HG03521 (cell line): ENCODE measurements at regions not wholly inside any gene's neighbourhood (a gene's known extent, or its start where the extent isn't known, plus 50 kb on each side); places are given as distances from the start of the nearest gene placed in this dataset.

Experiments
- ATAC-seq: cut with Tn5 transposase; IDR thresholded peaks from one replicate; pipeline ENCODE4 v1.9.1; 2021; ENCODE audit warnings: mild to moderate bottlenecking, moderate library complexity; ENCODE audit not compliant: unreplicated experiment

- ATAC-seq: no peak
Observed at GRCh38 chr15:39358441-39359041, 222.3 kb upstream of the THBS1 start.

DNA sequence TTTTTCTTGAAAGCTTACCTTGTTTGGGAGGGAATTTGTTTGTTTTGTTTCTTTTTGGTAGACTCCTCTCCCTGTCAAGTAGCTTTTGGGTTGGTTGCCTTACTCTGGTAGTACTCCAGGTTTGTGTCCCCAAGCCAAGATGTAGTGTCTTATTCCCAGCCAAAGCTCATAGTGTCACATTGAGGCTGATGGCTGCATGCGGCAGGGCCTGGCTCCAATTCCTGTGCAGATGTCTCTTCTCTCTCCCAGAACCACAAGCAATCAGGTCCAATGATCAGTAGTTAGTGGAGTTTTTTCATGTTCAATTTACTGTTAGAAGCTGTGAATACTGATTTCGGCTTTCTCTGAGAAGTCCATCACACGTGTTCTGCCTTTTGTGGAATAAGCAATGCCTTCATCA, 221.1 kb upstream of the THBS1 start:
- no peak for ATAC-seq

DNA sequence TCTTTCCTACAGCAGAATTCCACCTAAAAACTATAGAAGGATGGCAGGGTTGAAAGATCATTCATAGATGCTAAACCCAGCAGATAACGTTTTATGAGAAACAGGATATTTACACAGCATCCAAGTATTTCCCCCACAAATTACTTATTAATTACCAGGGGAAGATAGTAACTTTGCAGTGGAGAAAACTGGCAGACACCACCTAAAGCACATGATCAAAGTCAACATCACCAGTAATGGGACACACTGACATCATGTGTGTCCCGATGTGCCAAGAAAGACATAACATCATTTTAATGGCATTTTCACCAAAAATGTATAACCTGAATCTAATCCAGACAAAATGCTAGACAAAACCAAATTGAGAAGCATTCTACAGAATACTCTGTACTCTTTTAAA, 220.4 kb upstream of the THBS1 start:
- no peak for ATAC-seq

DNA sequence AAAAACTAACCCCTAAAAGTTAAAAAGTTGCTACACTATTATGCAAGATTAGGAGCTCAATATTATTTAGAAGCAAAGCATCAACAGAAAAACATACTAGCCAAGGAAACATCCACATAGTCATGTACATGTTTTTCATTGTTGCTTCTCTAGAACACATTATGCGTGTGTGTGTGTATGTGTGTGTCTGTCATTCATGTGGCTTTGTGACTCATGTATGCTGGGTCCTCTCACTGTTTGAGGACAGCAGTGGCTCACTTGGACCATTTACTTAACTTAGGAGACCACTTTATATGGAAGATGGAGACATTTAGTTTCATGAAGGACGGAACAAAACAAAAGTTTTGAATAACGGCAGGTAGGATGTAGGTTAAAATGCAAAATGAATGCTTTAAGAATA, 219.4 kb upstream of the THBS1 start:
- ATAC-seq: no peak

- no peak for ATAC-seq
Observed at GRCh38 chr15:39362821-39363561, 217.9 kb upstream of the THBS1 start.

DNA sequence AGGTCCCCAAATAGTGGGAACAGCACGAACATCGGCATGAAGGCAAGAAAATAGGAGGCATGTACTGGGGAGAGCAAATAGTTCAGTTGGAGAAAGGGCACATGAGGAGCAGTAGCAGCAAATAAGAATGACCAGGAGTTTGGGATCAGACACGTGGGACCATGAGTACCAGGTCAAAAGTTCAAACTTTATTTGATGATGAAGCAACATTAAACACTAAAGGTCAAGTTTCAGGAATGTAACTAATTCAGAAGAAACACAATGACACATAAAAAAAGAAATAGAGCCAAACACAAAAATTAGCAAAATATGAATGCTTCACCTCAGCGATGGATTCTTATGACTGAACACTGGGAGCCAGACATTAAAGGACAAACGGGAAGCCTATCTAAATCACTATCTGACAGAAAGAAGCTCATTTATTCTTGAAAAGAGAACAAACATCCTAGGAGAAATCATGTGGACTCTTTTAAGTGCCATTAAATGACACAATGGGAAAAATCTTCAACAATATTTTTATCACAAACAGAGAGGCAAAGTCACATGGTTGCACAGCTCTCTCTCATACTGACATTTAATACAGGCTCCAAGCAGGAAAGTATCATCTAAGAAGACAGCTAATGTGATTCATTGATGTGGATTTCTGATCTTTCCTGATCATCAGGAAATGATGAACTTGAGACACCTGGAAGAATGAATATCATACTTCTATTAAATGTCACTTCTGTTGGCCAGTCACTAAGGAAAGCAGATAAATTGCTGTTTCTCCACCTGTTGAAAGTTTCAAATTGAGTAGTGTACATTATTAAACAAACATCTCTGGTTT, 216.9 kb upstream of the THBS1 start:
- ATAC-seq: no peak

- ATAC-seq: no peak
Observed at GRCh38 chr15:39364721-39365120, 216.2 kb upstream of the THBS1 start.

DNA sequence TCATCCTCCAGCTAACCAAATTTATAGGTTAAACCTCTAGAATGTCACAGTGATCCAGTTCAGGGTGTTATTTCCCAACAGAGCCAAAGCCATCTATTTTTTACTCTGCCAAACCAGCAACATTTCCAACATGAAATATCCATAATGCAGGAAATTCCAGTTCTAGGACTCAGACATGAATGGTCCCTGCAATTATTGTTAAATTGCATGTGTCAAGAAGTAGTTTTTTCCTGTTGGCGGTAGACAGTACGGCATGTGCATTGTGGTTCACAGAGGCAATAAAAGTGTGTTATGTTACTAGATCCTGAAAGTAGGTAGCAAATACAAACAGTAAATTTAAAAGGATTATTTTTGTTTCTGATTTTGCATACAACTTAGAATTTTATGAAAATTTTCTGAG, 215.7 kb upstream of the THBS1 start:
- no peak for ATAC-seq

DNA sequence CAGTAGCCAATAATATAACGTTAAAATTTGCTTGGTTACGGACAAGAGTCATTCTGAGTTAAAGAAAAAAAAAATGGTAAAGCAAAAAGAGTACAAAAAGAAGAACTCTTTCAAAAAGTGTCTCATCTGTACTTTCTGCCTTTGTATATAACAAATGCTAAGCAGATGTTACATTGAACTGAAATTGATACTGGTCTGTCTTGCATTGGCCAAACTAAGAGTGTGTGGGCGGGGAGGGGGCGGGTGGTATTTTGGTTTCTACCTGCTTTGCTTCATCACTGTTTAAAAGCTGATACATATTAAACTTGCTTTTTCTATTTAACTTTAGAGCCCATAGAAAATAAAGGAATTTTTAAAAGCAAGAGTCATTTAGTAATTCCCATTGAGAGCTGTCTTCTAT, 215.0 kb upstream of the THBS1 start:
- no peak for ATAC-seq

DNA sequence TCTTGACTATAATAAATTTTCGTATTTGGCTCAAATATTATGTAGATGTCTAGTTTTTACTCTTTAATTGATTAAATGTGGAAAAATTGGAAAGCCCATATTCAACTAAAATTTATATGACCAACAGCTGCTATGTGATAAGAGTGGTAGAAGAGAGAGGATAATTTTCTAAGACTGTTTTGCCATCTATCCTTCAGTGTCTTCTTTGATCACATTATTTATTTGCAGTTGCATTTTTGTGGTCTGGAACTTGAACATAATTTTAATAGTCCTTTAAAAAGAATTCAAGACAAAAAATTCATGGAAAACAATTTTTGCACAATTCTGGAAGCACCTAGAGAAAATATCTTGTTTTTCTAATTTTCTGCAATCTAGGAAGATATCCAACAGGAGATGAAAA, 213.3 kb upstream of the THBS1 start:
- no peak for ATAC-seq

GRCh38 chr15:39369768-39370167, 211.1 kb upstream of the THBS1 start:
- ATAC-seq: no peak

DNA sequence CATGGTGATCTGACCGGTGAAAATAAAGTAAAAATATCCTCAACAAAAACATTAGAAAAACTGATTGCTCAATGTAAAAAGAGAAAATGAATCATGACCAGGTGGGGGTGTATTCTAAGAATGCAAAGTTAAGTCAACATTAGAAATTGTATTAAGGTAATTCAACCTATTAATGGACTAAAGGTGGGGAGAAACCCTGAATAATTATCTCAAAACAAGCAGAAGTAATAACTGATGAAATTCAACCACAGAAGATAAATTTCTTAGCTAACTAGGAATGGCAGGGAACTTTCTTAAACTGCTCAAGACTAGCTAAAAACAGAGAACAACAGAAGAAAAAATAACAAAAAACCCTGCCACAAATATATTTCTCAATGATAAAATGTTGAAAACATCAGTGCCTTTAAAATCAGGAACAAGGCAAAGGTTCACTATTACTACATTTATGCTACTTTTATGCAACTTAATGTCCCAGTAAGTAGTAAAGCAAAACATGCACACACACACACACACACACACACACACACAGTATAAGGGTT, 204.4 kb upstream of the THBS1 start:
- ATAC-seq: no peak

DNA sequence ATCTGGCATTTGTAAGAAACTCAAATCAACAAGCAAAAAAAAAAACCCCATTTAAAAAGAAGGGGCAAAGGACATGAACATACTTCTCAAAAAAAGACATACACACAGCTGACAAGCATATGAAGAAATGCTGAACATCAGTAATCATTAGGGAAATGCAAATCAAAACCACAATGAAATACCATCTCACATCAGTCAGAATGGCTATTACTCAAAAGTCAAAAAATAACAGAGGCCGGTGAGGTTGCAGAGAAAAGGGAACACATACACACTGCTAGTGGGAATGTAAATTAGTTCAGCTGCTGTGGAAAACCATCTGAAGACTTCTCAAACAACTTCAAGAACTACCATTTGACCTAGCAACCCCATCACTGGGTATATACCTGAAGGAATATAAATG, 199.4 kb upstream of the THBS1 start:
- ATAC-seq: no peak

DNA sequence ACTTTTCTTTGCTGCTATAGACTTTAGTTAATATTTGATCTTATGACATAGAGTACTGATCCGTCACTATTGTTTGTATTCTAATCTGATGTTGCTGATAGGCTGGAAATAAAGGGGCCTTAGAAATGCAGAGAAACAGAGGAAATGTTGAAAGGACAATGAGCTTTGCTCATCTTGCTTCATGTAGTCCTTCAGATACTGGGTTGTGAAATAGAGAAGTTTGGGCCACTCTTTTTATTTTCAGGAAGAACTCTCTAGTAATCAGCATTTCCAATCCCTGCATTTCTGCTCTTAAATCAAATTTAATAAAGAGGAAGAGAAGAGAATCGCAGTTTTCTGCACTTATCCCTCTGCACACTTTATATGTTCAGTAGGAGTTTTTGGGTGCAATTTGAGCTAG, 192.8 kb upstream of the THBS1 start:
- no peak for ATAC-seq

DNA sequence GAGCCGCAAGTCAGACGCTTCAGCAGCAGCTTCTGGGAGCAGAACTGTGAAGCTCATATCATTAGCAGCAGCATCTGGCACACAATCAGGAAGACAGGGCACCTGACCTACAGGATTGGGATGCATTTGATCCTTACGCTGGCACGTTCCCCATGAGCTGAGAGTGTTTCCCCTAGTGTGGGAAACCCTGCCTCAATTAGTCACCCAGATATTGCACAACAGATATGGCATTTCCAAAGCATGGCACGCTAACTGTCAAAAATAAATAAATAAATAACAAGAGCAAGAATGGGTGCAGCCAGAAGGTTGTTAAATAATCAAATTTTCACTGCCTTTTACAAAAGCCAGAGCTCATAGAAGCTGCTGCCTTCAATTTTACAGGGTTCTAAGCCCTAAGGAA, 189.6 kb upstream of the THBS1 start:
- ATAC-seq: no peak

- no peak for ATAC-seq
Observed at GRCh38 chr15:39392469-39393047, 188.3 kb upstream of the THBS1 start.

GRCh38 chr15:39393575-39394335, 187.1 kb upstream of the THBS1 start:
- ATAC-seq: no peak

DNA sequence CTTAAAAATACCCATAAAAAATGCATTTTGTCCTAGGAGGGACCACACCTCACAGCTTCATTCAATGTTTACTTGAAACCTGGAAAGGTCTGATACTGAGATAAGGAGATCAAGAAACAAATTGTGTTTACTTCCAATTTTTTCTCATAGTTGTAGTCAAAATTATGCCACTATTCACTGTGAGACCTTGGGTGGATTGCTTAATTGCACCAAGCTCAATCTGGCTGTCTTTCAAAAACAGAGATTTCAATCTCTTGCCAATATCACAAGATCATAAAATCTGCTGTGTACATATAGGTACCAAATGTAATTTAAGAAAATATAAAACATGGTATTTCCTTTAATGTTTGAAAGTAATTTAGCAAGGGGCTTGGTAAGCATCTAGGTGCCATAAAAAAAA, 186.4 kb upstream of the THBS1 start:
- no peak for ATAC-seq

DNA sequence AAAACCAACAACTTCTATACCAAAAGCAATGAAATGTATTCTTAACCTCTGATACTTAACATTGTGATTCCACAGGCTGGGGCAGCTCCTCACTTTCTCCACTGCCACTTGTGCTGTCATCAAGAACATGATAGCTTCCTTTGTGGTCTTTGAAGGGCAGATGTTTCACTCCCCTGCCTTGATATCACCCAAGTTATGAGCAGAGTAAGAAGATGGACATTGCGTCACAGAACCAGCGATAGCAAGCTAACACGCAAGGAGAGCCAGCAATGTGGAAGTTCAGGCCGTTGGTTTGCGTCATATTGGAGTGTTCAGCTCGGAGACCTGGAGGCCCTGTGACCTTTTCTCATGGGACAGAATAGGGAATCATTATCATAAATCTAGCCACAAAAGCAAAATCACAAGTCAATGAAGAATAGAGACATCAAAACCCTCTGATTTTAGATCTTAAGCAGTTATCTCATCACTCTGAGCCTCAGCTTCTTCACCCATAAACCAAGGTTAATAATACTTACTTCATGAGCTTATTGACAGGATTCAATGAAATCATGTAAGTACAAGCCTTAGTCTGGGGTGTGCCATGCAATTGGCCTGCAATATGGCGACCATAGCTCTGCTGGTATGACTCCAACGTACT, 183.8 kb upstream of the THBS1 start:
- no peak for ATAC-seq

DNA sequence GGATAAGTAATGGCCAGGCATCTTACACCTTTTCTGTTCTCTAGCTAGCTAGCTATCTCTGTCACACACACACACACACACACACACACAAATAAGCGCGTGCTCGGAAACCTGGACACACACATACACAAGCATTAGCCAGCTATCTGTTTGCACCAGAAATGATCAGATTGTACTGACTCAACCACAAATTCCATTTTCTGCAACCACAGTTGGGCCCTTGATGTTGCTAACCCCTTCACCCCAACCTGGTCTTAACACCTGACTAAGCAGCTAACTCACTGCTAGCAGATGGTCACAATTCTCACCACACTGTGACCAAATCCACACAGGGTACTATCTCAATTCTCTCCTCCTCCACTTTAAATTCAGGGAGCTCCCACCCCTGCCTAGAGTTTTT, 183.0 kb upstream of the THBS1 start:
- ATAC-seq: no peak
